Fibroblast of the aortic adventitia (primary cell): ENCODE measurements at regions not wholly inside any gene's neighbourhood (a gene's known extent, or its start where the extent isn't known, plus 50 kb on each side); places are given as distances from the start of the nearest gene placed in this dataset.
"Not testable (repeated sequence)": the region's sequence is repeated elsewhere in the genome, so short reads cannot be mapped to it uniquely, and the experiment has no call there.

ENCODE experiments used
- DNase-seq: peaks from one replicate; pipeline ENCODE4 v3.0.0-alpha.2; 2010; ENCODE audit warnings: low read depth
- H3K4me3 ChIP-seq: 2 replicates; pipeline ENCODE4 v1.5.1; 2011; ENCODE audit warnings: low read depth, mild to moderate bottlenecking, control low read depth, low read length, moderate library complexity
- CTCF ChIP-seq: IDR thresholded peaks from 2 replicates; pipeline ENCODE4 v1.5.1; 2011; ENCODE audit warnings: mild to moderate bottlenecking, low read length, control low read depth, inconsistent platforms; ENCODE audit not compliant: insufficient read depth

GRCh38 chr7:65219623-65220022 lies 154.0 kb upstream of the ZNF92 start:
- no peak for TF ChIP-seq CTCF
- no peak for DNase-seq
- H3K4me3 ChIP-seq: no peak overlapping the region

GRCh38 chr7:65216469-65216868 lies 157.2 kb upstream of the ZNF92 start:
- TF ChIP-seq CTCF: peak; percentile 58
- peak; percentile 22 for DNase-seq
- no peak overlapping the region for H3K4me3 ChIP-seq

GRCh38 chr7:65213260-65213659 lies 160.4 kb upstream of the ZNF92 start:
- H3K4me3 ChIP-seq, DNase-seq: not testable (repeated sequence)

GRCh38 chr7:65199221-65199620 lies 174.4 kb upstream of the ZNF92 start:
- not testable (repeated sequence) for DNase-seq, H3K4me3 ChIP-seq

- H3K4me3 ChIP-seq: not testable (repeated sequence)
These were observed 180.2 kb upstream of the ZNF92 start for GRCh38 chr7:65193334-65194058.

GRCh38 chr7:65177041-65177440 lies 170.6 kb upstream of the ERV3-1 start:
- not testable (repeated sequence) for H3K4me3 ChIP-seq, DNase-seq

More at GRCh38 chr7:65193334-65194058, 180.2 kb upstream of the ZNF92 start:
- not testable (repeated sequence) for DNase-seq

- not testable (repeated sequence) for H3K4me3 ChIP-seq, DNase-seq
These were observed 143.6 kb upstream of the ERV3-1 start for GRCh38 chr7:65150105-65150504.

GRCh38 chr7:65146118-65146914 lies 139.8 kb upstream of the ERV3-1 start:
- DNase-seq, H3K4me3 ChIP-seq: not testable (repeated sequence)

GRCh38 chr7:65145710-65146109 lies 139.2 kb upstream of the ERV3-1 start:
- H3K4me3 ChIP-seq, DNase-seq: not testable (repeated sequence)

GRCh38 chr7:65145008-65145407 lies 138.5 kb upstream of the ERV3-1 start:
- H3K4me3 ChIP-seq: not testable (repeated sequence)

GRCh38 chr7:65144557-65144956 lies 138.1 kb upstream of the ERV3-1 start:
- not testable (repeated sequence) for DNase-seq, H3K4me3 ChIP-seq

More at GRCh38 chr7:65145008-65145407, 138.5 kb upstream of the ERV3-1 start:
- not testable (repeated sequence) for DNase-seq

- H3K4me3 ChIP-seq, DNase-seq: not testable (repeated sequence)
These were observed 137.6 kb upstream of the ERV3-1 start for GRCh38 chr7:65144119-65144518.

- not testable (repeated sequence) for H3K4me3 ChIP-seq, DNase-seq
These were observed 135.4 kb upstream of the ERV3-1 start for GRCh38 chr7:65141894-65142293.

GRCh38 chr7:65141405-65141778 lies 134.9 kb upstream of the ERV3-1 start:
- H3K4me3 ChIP-seq, DNase-seq: not testable (repeated sequence)

- peak overlapping the region; percentile 31 for H3K4me3 ChIP-seq
- DNase-seq: not testable (repeated sequence)
These were observed 134.3 kb upstream of the ERV3-1 start for GRCh38 chr7:65140543-65141404.

GRCh38 chr7:65136850-65137249 lies 130.4 kb upstream of the ERV3-1 start:
- H3K4me3 ChIP-seq, DNase-seq: not testable (repeated sequence)
